NCI-H1694 (cell line): ENCODE measurements at regions not wholly inside any gene's neighbourhood (a gene's known extent, or its start where the extent isn't known, plus 50 kb on each side); places are given as distances from the start of the nearest gene placed in this dataset.
A peak's percentile ranks its signal among the peaks of the same experiment; 100 is the strongest.
"Not testable (repeated sequence)": the region's sequence is repeated elsewhere in the genome, so short reads cannot be mapped to it uniquely, and the experiment has no call there.

Experiments used
- DNase-seq: peaks from one replicate; lab custom pipeline; 2025; lab: John Stamatoyannopoulos, UW

GRCh38 chr13:27327633-27328032 is 57.0 kb downstream of the RASL11A start:
- DNase-seq, result no peak

GRCh38 chr13:27329210-27329609 is 58.6 kb downstream of the RASL11A start:
- DNase-seq, result no peak

- DNase-seq, result peak; percentile 60
These were observed 64.3 kb downstream of the RASL11A start for GRCh38 chr13:27334774-27335435.

GRCh38 chr13:27336014-27336673 is 65.5 kb downstream of the RASL11A start:
- no peak for DNase-seq

GRCh38 chr13:27338207-27338606 is 67.6 kb downstream of the RASL11A start:
- no peak for DNase-seq

- peak; percentile 34 for DNase-seq
These were observed 68.2 kb downstream of the RASL11A start for GRCh38 chr13:27338816-27339215.

GRCh38 chr13:27339299-27339698 is 68.7 kb downstream of the RASL11A start:
- DNase-seq, result peak; percentile 23

GRCh38 chr13:27341616-27342015 is 71.0 kb downstream of the RASL11A start:
- DNase-seq, result no peak

- no peak for DNase-seq
These were observed 76.7 kb downstream of the RASL11A start for GRCh38 chr13:27347211-27347772.

GRCh38 chr13:27348461-27348860 is 76.0 kb upstream of the GTF3A start:
- no peak for DNase-seq

- no peak for DNase-seq
These were observed 75.0 kb upstream of the GTF3A start for GRCh38 chr13:27349458-27349857.

GRCh38 chr13:27350825-27351224 is 73.6 kb upstream of the GTF3A start:
- not testable (repeated sequence) for DNase-seq

GRCh38 chr13:27352698-27353097 is 71.7 kb upstream of the GTF3A start:
- DNase-seq, result no peak

GRCh38 chr13:27353166-27353583 is 71.2 kb upstream of the GTF3A start:
- DNase-seq, result no peak

GRCh38 chr13:27353708-27354107 is 70.7 kb upstream of the GTF3A start:
- DNase-seq, result no peak

GRCh38 chr13:27354379-27354778 is 70.0 kb upstream of the GTF3A start:
- peak; percentile 89 for DNase-seq

- DNase-seq, result peak; percentile 32
These were observed 68.5 kb upstream of the GTF3A start for GRCh38 chr13:27355894-27356293.

- DNase-seq, result no peak
These were observed 66.0 kb upstream of the GTF3A start for GRCh38 chr13:27358420-27358819.

GRCh38 chr13:27359199-27359821 is 65.1 kb upstream of the GTF3A start:
- peak; percentile 34 for DNase-seq

- no peak for DNase-seq
These were observed 63.9 kb upstream of the GTF3A start for GRCh38 chr13:27360562-27360961.

- DNase-seq, result peak; percentile 68
These were observed 62.2 kb upstream of the GTF3A start for GRCh38 chr13:27362064-27362751.

- not testable (repeated sequence) for DNase-seq
These were observed 60.8 kb upstream of the GTF3A start for GRCh38 chr13:27363637-27364036.
